Transverse colon (tissue), 3 donors: ENCODE measurements at regions not wholly inside any gene's neighbourhood (a gene's known extent, or its start where the extent isn't known, plus 50 kb on each side); places are given as distances from the start of the nearest gene placed in this dataset.

Experiments used
- EP300 ChIP-seq: sonication (generic); formaldehyde crosslinking; IDR thresholded peaks from one replicate; pipeline ENCODE4 v1.6.1; 2017; ENCODE audit warnings: antibody characterized with exemption, low read depth
- POLR2A ChIP-seq: fragments of 450-650 bp; IDR thresholded peaks from one replicate; pipeline ENCODE4 v1.6.1; 2016; ENCODE audit warnings: antibody characterized with exemption, mild to moderate bottlenecking, moderate library complexity
- TF ChIP-seq, protein P1 (sequence below), 5 experiments: fragments of 200-600 bp in 3 of 5; fragments of 450-650 bp in 2 of 5; sonication (generic) in 3 of 5; IDR thresholded peaks; 1 replicate in 2 of 5; 2 replicates in 3 of 5; pipeline ENCODE4 v1.5.1; 2016 to 2017; ENCODE audit warnings: antibody characterized with exemption in 5 of 5, inconsistent platforms in 3 of 5, mild to moderate bottlenecking in 2 of 5, moderate library complexity in 1 of 5

DNA sequence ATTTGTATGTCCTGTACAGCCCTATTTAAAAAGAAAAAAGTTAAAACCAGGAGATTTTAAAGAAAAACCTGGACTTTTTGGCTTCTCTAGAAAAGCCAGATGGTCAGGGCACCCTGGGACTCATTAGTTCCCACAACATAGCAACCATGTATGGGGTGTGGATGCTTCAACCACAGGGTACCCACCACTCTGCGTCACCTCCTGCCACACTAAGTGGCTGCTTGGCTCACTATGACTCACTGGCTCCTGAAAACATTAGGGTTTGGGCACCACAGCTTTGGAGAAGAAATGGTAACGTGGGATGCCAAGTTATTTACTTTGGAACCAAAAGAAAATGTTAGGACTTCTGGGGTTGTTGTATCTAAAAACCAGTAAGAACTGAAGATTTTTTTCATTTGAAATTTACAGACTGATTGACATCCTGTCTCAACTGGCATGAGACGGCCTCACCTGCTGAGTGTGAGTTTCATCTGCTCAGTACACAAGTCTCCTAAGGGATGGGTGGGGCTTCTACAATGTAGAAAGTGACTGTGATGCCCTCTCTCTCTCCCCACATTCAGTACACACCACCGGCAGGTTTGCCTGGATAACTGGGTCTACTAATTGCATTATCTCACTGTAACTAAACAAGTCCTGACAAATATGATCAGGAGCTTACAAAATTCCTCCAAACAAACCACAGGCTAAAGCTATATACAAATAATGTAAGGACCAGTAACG, 103.9 kb downstream of the ESM1 start:
- TF ChIP-seq POLR2A = no peak
- TF ChIP-seq, protein P1, sequence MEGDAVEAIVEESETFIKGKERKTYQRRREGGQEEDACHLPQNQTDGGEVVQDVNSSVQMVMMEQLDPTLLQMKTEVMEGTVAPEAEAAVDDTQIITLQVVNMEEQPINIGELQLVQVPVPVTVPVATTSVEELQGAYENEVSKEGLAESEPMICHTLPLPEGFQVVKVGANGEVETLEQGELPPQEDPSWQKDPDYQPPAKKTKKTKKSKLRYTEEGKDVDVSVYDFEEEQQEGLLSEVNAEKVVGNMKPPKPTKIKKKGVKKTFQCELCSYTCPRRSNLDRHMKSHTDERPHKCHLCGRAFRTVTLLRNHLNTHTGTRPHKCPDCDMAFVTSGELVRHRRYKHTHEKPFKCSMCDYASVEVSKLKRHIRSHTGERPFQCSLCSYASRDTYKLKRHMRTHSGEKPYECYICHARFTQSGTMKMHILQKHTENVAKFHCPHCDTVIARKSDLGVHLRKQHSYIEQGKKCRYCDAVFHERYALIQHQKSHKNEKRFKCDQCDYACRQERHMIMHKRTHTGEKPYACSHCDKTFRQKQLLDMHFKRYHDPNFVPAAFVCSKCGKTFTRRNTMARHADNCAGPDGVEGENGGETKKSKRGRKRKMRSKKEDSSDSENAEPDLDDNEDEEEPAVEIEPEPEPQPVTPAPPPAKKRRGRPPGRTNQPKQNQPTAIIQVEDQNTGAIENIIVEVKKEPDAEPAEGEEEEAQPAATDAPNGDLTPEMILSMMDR (IDR thresholded peaks at IDR 0.05) = no peak
- TF ChIP-seq EP300 = no peak
